T-helper 2 cell treated with Interferon-gamma antibody and Interleukin-4, amounts not matched to agents 5 μg/mL and 100 μg/mL, for 36 hours (primary cell): ENCODE measurements at regions not wholly inside any gene's neighbourhood (a gene's known extent, or its start where the extent isn't known, plus 50 kb on each side); places are given as distances from the start of the nearest gene placed in this dataset.

ENCODE experiments used
- DNase-seq: peaks from one replicate; pipeline ENCODE4 v3.0.0; 2021; ENCODE audit warnings: low spot score
- H3K27ac Mint-ChIP-seq: one replicate; pipeline ENCODE4 v1.8.0; 2021; ENCODE audit warnings: mild to moderate bottlenecking, mixed read lengths
- H3K27me3 Mint-ChIP-seq: one replicate; pipeline ENCODE4 v1.8.0; 2021; ENCODE audit warnings: low read depth, mixed read lengths
- H3K36me3 Mint-ChIP-seq: one replicate; pipeline ENCODE4 v1.8.0; 2021; ENCODE audit warnings: low read depth, mixed read lengths
- H3K4me1 Mint-ChIP-seq: one replicate; pipeline ENCODE4 v1.8.0; 2021; ENCODE audit warnings: low read depth, mixed read lengths
- H3K4me3 Mint-ChIP-seq: one replicate; pipeline ENCODE4 v1.8.0; 2022; ENCODE audit warnings: mild to moderate bottlenecking, moderate library complexity, mixed read lengths
- H3K9me3 Mint-ChIP-seq: one replicate; pipeline ENCODE4 v1.8.0; 2021; ENCODE audit warnings: mixed read lengths

DNA sequence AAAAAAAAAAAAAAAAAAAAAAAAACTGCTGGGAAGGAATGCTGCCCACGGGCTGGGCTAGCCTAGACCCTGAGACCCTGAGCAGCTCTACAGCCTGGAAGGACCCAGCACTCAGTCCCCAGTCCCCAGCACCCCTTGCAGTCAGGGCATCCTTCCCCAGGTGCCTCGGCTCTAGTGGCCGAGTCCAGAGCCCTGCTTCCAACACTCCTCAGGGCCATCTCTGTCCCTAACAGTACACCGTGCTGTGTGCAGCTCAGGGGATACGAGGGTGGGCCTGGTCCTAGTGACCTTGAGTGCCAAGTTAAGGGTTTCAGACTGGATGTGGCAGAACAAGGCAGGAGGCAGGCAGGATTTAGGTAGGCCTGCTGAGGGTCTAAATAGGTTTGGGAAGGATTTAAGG lies 50.2 kb upstream of the LRP8 start:
- H3K27ac Mint-ChIP-seq: no peak overlapping the region
- no peak overlapping the region for H3K4me3 Mint-ChIP-seq
- H3K27me3 Mint-ChIP-seq: peaks cover 23% of the 10 kb centered on the region
- no peak for DNase-seq
- no peaks in the 10 kb centered on the region for H3K36me3 Mint-ChIP-seq
- no peaks in the 10 kb centered on the region for H3K9me3 Mint-ChIP-seq
- H3K4me1 Mint-ChIP-seq: no peaks in the 10 kb centered on the region

- no peaks in the 10 kb centered on the region for H3K36me3 Mint-ChIP-seq
- H3K9me3 Mint-ChIP-seq: no peaks in the 10 kb centered on the region
- H3K27me3 Mint-ChIP-seq: peaks cover 26% of the 10 kb centered on the region
- no peak overlapping the region for H3K27ac Mint-ChIP-seq
- H3K4me3 Mint-ChIP-seq: no peak overlapping the region
- H3K4me1 Mint-ChIP-seq: no peaks in the 10 kb centered on the region
- no peak for DNase-seq
Observed at GRCh38 chr1:53378932-53379661, 51.2 kb upstream of the LRP8 start.

DNA sequence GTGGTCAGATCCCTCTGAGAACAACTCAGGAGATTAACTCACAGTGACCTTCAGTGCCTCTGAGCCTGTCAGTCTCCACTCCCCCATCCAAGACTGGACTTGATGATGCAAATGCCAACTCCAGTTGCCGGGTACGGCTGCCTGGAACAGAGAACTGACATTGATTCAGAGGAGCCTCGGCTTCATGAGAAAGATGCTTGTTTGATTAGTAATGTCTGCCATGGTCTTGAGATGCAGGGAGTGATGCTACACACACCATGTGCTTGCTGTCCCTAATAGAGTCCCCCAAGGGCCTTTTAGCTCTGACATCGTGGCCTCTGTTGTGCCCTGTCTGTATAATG lies 51.8 kb upstream of the LRP8 start:
- Mint-ChIP-seq H3K9me3 (no peaks in the 10 kb centered on the region), H3K4me3 (no peak overlapping the region), H3K27ac (no peak overlapping the region)

DNA sequence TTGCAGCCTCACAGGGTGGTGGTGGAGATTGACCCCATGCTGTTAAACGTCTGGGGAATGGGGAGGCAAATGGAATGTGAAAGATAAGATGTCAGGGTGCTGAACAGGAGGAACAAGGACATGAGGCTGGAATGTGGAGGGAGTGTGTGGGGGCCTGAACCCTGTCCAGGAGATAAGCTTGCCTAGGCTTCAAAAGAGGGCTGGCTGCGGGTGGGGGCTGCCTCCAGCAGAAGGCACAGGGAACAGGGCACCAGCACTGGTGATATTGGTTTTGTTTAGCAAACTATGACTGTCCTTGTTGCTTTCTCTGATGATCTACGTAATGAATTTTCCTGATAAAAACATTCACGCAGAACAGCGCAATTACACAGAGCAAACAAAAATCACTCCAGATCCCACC lies 52.4 kb upstream of the LRP8 start:
- Mint-ChIP-seq H3K4me3 (no peak overlapping the region), H3K4me1 (no peaks in the 10 kb centered on the region), H3K27ac (no peak overlapping the region), H3K9me3 (no peaks in the 10 kb centered on the region), H3K27me3 (peaks cover 26% of the 10 kb centered on the region), H3K36me3 (no peaks in the 10 kb centered on the region)
- DNase-seq: no peak

More for the DNA sequence above, 51.8 kb upstream of the LRP8 start:
- no peak for DNase-seq
- Mint-ChIP-seq H3K36me3 (no peaks in the 10 kb centered on the region), H3K27me3 (peaks cover 26% of the 10 kb centered on the region), H3K4me1 (no peaks in the 10 kb centered on the region)

DNA sequence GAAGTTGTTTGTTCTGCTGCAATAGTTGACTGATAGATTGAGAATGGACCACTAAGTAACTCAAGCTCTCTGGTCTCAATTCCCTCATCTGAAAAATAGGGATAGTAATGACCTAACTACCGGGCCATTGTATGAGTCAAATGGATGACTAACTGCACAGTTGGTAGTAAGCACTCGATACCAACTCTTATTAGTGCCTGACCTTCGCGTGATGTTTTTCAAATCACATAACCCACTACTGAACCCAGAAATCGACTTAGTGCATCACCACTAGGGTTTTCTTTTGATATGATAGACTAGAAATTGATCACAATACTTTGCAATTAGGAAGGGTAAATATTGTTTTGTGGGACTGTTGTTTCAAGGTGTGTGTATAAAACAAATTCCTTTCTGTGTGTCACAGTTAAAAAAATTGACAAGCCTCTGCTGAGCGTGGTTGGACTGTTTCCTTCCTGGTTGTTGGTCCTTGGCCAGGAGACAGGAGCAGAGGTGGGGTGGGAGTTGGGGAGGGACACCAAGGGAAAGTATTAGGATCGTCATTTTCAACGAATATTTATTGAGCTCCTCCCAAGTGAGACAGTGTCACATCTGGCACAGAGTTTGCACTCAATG lies 54.0 kb upstream of the LRP8 start:
- H3K27me3 Mint-ChIP-seq: peaks cover 38% of the 10 kb centered on the region
- H3K4me1 Mint-ChIP-seq: peaks cover 4% of the 10 kb centered on the region
- H3K9me3 Mint-ChIP-seq: no peaks in the 10 kb centered on the region
- no peaks in the 10 kb centered on the region for H3K36me3 Mint-ChIP-seq
- DNase-seq: no peak
- no peak overlapping the region for H3K27ac Mint-ChIP-seq
- H3K4me3 Mint-ChIP-seq: no peak overlapping the region

GRCh38 chr1:53383136-53383870 lies 55.4 kb upstream of the LRP8 start:
- DNase-seq: no peak
- Mint-ChIP-seq H3K36me3 (no peaks in the 10 kb centered on the region), H3K4me3 (no peak overlapping the region), H3K4me1 (peaks cover 4% of the 10 kb centered on the region), H3K27me3 (peaks cover 46% of the 10 kb centered on the region), H3K27ac (no peak overlapping the region), H3K9me3 (no peaks in the 10 kb centered on the region)

DNA sequence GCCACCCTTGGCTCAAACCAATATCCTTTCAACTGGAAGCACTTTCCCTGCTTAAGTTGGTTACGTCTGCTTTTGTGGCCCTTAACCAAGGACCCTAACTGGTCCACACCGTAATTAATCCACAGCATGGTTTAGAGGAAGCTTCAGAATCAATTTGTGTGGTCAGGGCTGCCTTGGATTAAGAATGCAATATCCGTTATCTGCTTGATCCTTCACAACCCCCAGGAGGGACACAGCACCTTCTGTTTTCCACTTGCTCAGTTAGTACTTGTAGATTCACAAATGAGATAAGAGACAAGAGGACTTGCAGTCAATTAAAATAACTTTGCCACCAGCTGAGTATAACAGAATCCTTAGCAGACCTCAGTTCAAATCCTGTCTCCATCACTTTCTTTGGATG lies 56.9 kb upstream of the LRP8 start:
- Mint-ChIP-seq H3K4me3 (no peak overlapping the region), H3K36me3 (no peaks in the 10 kb centered on the region), H3K9me3 (no peaks in the 10 kb centered on the region), H3K27me3 (peaks cover 49% of the 10 kb centered on the region), H3K4me1 (peaks cover 4% of the 10 kb centered on the region), H3K27ac (no peak overlapping the region)
- no peak for DNase-seq

DNA sequence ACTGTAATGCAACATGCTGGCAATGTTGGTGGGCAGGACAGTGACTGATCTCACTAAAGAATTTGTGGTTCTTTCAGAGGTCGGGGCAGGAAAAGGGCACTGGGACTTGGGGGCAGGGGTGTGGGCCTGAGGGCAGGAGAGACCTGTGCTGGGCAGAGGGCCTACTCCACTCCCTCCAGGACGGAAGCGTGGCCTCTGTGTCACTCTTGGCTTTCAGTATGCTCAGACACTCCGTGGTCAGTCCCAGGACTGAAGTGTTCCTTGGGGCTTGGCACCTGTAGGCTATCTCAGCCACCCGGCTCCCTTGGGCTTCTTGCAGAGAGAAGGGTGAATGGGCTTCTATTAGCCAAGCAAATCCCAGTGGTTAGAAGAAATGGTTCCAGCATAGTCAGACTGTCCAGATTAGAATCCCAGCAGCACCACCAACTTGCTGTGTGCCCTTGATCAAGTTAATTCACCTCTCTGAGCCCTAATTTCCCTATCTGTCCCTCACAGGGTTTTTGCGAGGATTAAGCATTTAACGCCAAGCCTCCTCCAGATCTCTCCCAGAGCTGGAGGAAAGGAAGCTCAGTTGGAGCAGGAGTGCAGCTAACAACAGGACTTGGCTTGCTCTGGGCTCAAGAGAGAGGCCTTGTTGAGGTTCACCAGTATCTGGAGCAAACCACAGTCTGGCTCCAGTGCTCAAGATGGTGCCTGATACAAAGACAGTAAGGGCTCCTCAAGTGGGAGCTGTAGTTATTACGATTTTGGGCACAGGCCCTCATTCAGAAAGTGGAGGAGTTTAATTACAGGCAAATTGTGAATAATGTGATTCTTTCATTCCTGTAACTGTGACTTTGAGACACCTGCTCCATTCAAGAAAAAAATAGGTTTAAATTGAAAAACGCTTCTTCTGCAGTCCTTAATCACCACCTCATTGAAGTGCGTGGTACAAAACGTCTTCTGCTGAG lies 57.7 kb upstream of the LRP8 start:
- peaks cover 7% of the 10 kb centered on the region for H3K4me1 Mint-ChIP-seq
- H3K9me3 Mint-ChIP-seq: no peaks in the 10 kb centered on the region
- DNase-seq: no peak
- no peaks in the 10 kb centered on the region for H3K36me3 Mint-ChIP-seq
- H3K27ac Mint-ChIP-seq: no peak overlapping the region
- no peak overlapping the region for H3K4me3 Mint-ChIP-seq
- peaks cover 44% of the 10 kb centered on the region for H3K27me3 Mint-ChIP-seq

DNA sequence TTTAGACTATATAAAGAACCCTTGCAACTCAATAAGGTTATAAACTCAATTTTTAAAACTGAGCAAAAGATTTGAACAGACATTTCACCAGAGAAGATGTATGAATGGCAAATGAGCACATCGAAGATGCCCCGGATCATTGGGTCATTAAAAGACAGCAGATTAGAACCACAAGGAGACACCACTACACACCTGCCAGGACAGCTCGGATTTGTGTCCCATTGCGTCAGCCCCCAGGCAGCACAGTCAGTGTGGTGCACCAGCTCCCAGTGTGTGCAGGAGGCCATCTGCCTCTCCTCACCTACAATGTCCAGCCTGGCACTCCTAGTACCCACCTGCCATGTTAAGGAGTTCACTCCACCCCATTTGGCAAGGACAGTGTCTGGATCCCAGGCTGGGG lies 61.1 kb upstream of the LRP8 start:
- no peaks in the 10 kb centered on the region for H3K36me3 Mint-ChIP-seq
- H3K4me1 Mint-ChIP-seq: peaks cover 7% of the 10 kb centered on the region
- no peak overlapping the region for H3K4me3 Mint-ChIP-seq
- peaks cover 22% of the 10 kb centered on the region for H3K27me3 Mint-ChIP-seq
- DNase-seq: no peak
- no peak overlapping the region for H3K27ac Mint-ChIP-seq
- no peaks in the 10 kb centered on the region for H3K9me3 Mint-ChIP-seq

- Mint-ChIP-seq H3K4me1 (peaks cover 7% of the 10 kb centered on the region), H3K36me3 (no peaks in the 10 kb centered on the region), H3K9me3 (no peaks in the 10 kb centered on the region), H3K4me3 (no peak overlapping the region), H3K27ac (no peak overlapping the region), H3K27me3 (peaks cover 22% of the 10 kb centered on the region)
- DNase-seq: no peak
Observed at GRCh38 chr1:53390261-53390660, 62.4 kb upstream of the LRP8 start.

GRCh38 chr1:53390736-53391135 lies 62.9 kb upstream of the LRP8 start:
- Mint-ChIP-seq H3K4me3 (no peak overlapping the region), H3K36me3 (no peaks in the 10 kb centered on the region), H3K9me3 (no peaks in the 10 kb centered on the region), H3K27ac (no peak overlapping the region), H3K27me3 (peaks cover 20% of the 10 kb centered on the region), H3K4me1 (peaks cover 7% of the 10 kb centered on the region)
- no peak for DNase-seq

GRCh38 chr1:53391296-53391695 lies 63.4 kb upstream of the LRP8 start:
- no peak for DNase-seq
- H3K36me3 Mint-ChIP-seq: no peaks in the 10 kb centered on the region
- no peaks in the 10 kb centered on the region for H3K9me3 Mint-ChIP-seq
- no peak overlapping the region for H3K4me3 Mint-ChIP-seq
- peaks cover 15% of the 10 kb centered on the region for H3K27me3 Mint-ChIP-seq
- no peak overlapping the region for H3K27ac Mint-ChIP-seq
- H3K4me1 Mint-ChIP-seq: peaks cover 3% of the 10 kb centered on the region

- Mint-ChIP-seq H3K4me1 (peaks cover 3% of the 10 kb centered on the region), H3K9me3 (no peaks in the 10 kb centered on the region), H3K4me3 (no peak overlapping the region), H3K27me3 (peaks cover 10% of the 10 kb centered on the region), H3K36me3 (no peaks in the 10 kb centered on the region), H3K27ac (no peak overlapping the region)
- DNase-seq: no peak
Observed at GRCh38 chr1:53391982-53392381, 64.1 kb upstream of the LRP8 start.

DNA sequence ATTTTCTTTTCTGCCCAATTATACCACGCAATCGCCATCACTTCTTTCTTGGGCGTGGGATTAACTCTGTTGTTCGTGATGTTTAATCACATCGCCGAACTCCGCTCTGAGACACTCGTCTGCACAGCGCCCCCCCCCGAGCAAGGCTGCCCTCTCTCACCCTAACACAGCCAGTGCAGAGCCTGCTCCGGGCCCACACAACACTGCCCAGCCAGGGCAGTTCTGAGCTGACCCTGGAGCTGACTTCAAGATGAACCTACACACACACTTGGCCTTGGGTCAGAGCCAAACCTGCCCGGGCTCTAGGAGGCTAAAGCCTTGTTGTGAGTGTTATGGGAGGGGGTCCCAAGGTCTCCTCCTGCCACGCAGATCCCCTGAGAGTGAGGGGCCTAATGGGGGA lies 64.6 kb upstream of the LRP8 start:
- no peaks in the 10 kb centered on the region for H3K36me3 Mint-ChIP-seq
- peaks cover 7% of the 10 kb centered on the region for H3K27me3 Mint-ChIP-seq
- H3K4me1 Mint-ChIP-seq: peaks cover 3% of the 10 kb centered on the region
- H3K9me3 Mint-ChIP-seq: no peaks in the 10 kb centered on the region
- no peak overlapping the region for H3K27ac Mint-ChIP-seq
- no peak for DNase-seq
- H3K4me3 Mint-ChIP-seq: no peak overlapping the region
